HG03280 (cell line): ENCODE measurements at regions not wholly inside any gene's neighbourhood (a gene's known extent, or its start where the extent isn't known, plus 50 kb on each side); places are given as distances from the start of the nearest gene placed in this dataset.

Experiments used
- ATAC-seq: cut with Tn5 transposase; IDR thresholded peaks from one replicate; pipeline ENCODE4 v1.9.1; 2021; ENCODE audit warnings: mild to moderate bottlenecking, moderate library complexity; ENCODE audit not compliant: unreplicated experiment

DNA sequence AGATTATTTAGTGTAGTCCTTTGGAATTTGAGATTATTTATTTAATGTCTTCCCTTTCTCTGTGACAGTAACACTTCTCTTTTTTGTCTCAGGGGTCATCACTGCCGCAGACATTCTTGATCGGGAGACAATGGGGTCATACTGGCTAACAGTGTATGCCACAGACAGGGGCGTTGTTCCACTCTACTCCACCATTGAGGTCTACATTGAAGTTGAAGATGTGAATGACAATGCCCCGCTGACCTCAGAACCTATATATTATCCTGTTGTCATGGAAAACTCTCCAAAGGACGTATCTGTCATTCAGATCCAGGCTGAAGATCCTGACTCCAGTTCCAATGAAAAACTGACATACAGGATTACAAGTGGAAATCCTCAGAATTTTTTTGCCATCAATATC, 299.9 kb downstream of the FAT3 start:
- no peak for ATAC-seq

- ATAC-seq = no peak
Measured at GRCh38 chr11:92527467-92527866, 302.8 kb downstream of the FAT3 start.

DNA sequence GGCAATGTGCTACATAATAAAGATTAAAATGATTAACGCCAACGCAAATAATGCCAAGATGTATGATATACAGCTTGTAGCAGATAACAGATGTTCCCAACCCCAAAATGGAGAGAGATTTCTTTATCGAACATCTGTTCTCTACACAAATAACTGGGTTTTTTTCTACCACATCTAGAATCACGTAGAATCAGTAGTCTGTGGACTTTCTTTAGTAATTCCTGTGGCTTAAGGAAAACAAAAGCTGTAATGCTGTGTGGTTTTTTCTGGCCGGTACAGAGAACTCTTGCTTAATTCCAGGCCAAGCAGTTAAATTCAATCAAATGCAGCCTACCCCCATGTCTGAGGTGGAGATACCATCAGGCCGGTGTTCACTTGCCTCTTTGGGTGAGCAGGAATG, 303.4 kb downstream of the FAT3 start:
- no peak for ATAC-seq

GRCh38 chr11:92531065-92531739, 306.6 kb downstream of the FAT3 start:
- no peak for ATAC-seq

- no peak for ATAC-seq
Measured at GRCh38 chr11:92533657-92534335, 309.2 kb downstream of the FAT3 start.

DNA sequence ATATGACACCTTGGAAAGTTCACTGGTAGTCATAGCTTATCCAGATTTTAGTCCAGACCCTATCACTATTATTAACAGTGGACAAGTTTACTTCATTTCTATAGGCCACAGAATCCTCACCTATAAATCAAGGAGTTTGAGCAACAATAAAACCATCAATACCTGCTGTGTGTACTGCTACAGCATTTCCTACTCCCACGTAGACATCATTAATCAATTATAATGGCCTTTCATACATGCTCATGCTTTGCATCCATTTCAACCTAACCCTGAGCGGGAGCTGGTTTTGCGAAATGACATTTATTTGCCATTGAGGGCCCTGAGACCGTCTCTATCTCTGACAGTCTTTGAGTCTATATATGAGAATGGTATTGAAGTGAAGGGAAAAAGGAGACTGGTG, 312.3 kb downstream of the FAT3 start:
- no peak for ATAC-seq

GRCh38 chr11:92540096-92540495, 315.5 kb downstream of the FAT3 start:
- no peak for ATAC-seq

- no peak for ATAC-seq
Measured at GRCh38 chr11:92545906-92546471, 321.4 kb downstream of the FAT3 start.

GRCh38 chr11:92546603-92547002, 322.0 kb downstream of the FAT3 start:
- ATAC-seq = no peak

- ATAC-seq = no peak
Measured at GRCh38 chr11:92550411-92550810, 325.8 kb downstream of the FAT3 start.

DNA sequence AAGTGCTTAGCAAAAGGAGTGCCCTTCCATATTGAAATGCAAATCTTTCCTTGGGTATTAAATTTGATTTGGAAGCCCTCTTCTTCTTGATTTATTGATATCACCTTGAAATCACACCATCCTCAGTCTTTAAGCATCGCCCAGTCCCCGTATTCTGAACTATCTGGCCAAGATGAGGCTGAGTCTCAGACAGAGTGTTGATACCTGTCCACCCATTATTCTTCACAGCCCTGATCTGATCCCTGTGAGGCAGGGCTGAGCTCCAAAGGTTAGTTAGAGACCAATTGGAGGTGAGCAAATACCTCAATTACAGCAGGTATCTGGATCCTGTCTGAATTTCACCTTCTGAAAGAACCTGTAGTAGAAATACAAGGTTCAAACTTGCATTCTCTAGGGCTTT, 326.3 kb downstream of the FAT3 start:
- no peak for ATAC-seq

- ATAC-seq = no peak
Measured at GRCh38 chr11:92552942-92553341, 328.3 kb downstream of the FAT3 start.

DNA sequence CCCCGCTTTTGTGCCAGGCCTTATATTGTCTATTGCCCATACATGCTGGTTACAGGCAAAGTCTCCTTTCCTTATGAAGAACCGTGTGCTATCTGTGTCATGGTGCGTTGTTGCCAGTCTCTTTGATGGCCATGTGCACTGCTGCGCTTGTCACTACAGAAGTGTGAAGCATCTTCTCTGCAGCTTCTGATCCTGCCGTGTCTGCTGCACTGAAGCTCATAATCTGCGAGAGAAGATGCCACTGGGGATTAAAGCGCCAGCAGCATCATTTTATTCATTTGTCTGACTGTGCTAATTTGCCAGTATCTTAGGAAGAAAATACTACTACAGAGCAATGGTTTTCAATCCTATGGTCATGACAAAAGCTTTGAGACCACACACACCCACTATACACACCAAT, 330.1 kb downstream of the FAT3 start:
- no peak for ATAC-seq

GRCh38 chr11:92556431-92556830, 331.8 kb downstream of the FAT3 start:
- no peak for ATAC-seq

- no peak for ATAC-seq
Measured at GRCh38 chr11:92557879-92558278, 333.3 kb downstream of the FAT3 start.

- no peak for ATAC-seq
Measured at GRCh38 chr11:92558323-92558722, 333.7 kb downstream of the FAT3 start.

GRCh38 chr11:92569726-92570125, 345.1 kb downstream of the FAT3 start:
- no peak for ATAC-seq

GRCh38 chr11:92572559-92572958, 347.9 kb downstream of the FAT3 start:
- ATAC-seq = no peak

DNA sequence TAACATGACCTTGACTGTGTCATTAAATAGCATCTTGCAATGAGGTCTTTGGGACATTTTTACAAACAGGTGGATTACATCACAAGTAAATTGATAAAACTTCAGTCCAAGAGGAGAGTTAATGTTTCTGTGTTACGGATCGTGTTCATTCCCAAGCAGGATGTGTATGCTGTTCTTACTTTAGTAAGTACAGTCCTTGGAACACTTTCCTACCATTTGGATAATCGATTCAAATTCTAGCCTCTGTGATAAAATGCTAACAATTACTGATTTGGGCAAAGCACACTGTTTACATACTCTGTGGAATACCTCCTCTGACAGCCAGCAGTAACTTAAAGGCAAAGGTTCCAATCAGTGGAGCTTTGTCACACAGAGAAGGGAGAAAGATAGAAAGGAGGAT, 351.7 kb downstream of the FAT3 start:
- no peak for ATAC-seq

DNA sequence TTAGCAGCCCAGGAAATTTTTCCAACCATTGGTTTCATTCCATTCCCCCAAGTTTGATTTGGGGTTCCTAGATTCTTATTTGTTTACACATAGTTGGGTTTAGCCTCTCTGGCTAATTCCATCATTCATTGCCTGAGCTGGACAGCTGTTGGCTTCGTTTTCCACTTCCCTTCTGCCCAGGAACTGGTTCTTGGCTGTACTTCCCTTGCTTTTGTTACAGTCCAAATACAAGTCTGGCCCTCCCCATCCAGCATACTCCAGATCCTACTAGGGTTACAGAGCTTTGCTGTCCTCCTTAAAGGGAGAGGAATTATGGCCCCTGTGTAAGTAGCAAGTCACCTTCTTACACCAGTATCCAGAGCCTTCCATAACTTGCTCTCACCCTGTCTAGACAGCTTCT, 356.3 kb downstream of the FAT3 start:
- ATAC-seq = no peak

DNA sequence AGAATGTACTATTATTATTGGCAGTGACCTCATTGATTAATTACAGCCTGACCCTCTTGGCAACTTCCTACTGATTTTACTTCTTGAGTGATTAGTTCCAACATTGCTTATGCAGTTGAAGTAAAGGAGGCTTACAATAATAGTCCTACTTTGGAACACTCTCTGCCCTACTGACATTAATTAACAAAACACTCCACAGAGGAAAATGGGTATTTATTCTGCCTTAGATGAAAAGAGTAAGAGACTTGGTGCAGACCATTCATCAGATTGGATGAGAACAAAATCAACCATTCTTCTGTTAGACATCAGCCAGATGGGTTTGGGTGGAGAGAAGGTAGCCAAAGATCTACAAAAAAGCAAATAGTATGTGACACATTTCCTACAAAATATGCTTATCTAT, 363.8 kb downstream of the FAT3 start:
- ATAC-seq = no peak

GRCh38 chr11:92589512-92589911, 364.9 kb downstream of the FAT3 start:
- no peak for ATAC-seq
